ENCODE measurements at regions not wholly inside any gene's neighbourhood (a gene's known extent, or its start where the extent isn't known, plus 50 kb on each side); places are given as distances from the start of the nearest gene placed in this dataset.
"Not testable (repeated sequence)": the region's sequence is repeated elsewhere in the genome, so short reads cannot be mapped to it uniquely, and the experiment has no call there.

GRCh38 chr6:67880939-67881705, 754.0 kb upstream of the ADGRB3 start:
- no peak for TF ChIP-seq CTCF (IDR thresholded peaks at IDR 0.05; ENCODE audit: insufficient read depth, missing control alignments)
- no peak for FAIRE-seq

GRCh38 chr6:67880343-67880742, 754.7 kb upstream of the ADGRB3 start:
- DNase-seq (ENCODE audit: insufficient read length, low spot score); FAIRE-seq: not testable (repeated sequence)

More at GRCh38 chr6:67880939-67881705, 754.0 kb upstream of the ADGRB3 start:
- no peak for DNase-seq (ENCODE audit: insufficient read length, low spot score)

- not testable (repeated sequence) for FAIRE-seq; DNase-seq (ENCODE audit: insufficient read length, low spot score)
These were observed 755.2 kb upstream of the ADGRB3 start for GRCh38 chr6:67879928-67880327.

DNA sequence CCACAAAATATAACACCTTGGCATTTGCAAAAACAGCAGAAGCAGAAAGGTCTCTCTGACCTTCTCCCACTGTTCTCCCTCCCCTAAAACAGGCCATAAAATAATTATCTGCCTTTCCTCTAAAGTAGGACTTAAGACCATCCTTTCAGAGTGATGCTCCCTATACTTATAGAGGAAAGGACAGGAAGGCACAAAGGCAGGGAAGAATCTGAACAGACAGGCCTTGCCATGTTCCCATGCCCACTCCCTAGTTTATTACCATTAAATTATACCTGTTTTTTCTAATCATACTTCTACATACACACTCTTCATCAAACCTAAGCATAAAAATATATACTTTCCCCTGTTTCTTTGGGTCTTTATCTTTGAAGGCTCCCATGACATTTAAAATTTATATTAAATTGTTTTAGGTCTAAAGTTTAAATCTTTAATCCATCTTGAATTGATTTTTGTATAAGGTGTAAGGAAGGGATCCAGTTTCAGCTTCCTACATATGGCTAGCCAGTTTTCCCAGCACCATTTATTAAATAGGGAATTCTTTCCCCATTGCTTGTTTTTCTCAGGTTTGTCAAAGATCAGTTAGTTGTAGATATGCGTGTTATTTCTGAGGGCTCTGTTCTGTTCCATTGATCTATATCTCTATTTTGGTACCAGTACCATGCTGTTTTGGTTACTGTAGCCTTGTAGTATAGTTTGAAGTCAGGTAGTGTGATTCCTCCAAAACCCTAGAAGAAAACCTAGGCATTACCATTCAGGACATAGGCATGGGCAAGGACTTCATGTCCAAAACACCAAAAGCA, 755.8 kb upstream of the ADGRB3 start:
- FAIRE-seq: not testable (repeated sequence)

GRCh38 chr6:67878216-67878615, 756.9 kb upstream of the ADGRB3 start:
- not testable (repeated sequence) for FAIRE-seq; DNase-seq (ENCODE audit: insufficient read length, low spot score)

More for the DNA sequence above, 755.8 kb upstream of the ADGRB3 start:
- DNase-seq (ENCODE audit: insufficient read length, low spot score): not testable (repeated sequence)

DNA sequence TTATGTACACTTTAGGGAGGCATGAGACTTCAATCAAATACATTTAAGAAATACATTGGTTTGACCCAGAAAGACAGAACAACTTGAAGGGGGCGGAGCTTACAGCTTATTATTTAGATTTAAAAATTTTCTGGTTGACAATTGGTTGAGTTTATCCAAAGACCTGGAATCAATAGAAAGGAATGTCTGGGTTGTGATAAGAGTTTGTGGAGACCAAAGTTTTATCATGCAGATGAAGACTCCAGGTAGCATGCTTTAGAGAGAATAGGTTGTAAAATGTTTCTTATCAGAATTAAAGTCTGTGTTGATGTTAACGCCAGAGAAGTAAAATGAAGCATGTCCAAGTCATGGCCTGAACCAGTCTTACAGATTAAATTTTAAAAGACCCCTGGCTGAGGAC, 757.8 kb upstream of the ADGRB3 start:
- FAIRE-seq: no peak
- TF ChIP-seq CTCF (IDR thresholded peaks at IDR 0.05; ENCODE audit: insufficient read depth, missing control alignments): no peak
- no peak for DNase-seq (ENCODE audit: insufficient read length, low spot score)

GRCh38 chr6:67875877-67876383, 759.2 kb upstream of the ADGRB3 start:
- TF ChIP-seq CTCF (IDR thresholded peaks at IDR 0.05; ENCODE audit: insufficient read depth, missing control alignments): no peak
- no peak for FAIRE-seq
- DNase-seq (ENCODE audit: insufficient read length, low spot score): no peak

DNA sequence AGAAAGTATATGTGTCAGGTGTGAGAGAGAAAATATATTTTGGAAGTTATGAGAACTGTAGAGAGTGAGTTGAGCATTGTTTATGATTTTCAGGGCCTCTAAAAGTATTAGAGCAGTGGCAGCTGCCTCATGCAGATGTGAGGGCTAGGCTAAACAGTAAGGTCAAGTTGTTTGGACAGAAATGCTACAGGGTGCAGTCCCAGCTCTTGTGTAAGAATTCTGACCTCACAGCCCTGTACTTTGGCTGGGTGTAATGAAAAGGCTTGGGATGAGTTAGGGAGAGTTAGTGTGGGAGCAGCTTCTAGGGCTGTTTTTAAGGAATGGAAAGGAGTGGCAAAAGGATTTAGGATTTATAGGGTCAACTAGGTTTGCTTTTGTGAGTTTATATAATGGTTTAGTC, 764.8 kb upstream of the ADGRB3 start:
- FAIRE-seq: no peak
- no peak for TF ChIP-seq CTCF (IDR thresholded peaks at IDR 0.05; ENCODE audit: insufficient read depth, missing control alignments)
- DNase-seq (ENCODE audit: insufficient read length, low spot score): no peak

- no peak for TF ChIP-seq CTCF (IDR thresholded peaks at IDR 0.05; ENCODE audit: insufficient read depth, missing control alignments)
- FAIRE-seq: no peak
These were observed 771.7 kb upstream of the ADGRB3 start for GRCh38 chr6:67863346-67863745.

More at GRCh38 chr6:67863346-67863745, 771.7 kb upstream of the ADGRB3 start:
- DNase-seq (ENCODE audit: insufficient read length, low spot score): no peak
